Activated effector memory CD4-positive, alpha-beta T cell treated with anti-CD3 and anti-CD28 coated beads, Interleukin-2, amount 50 U/mL, for 16 hours (primary cell): ENCODE measurements at regions not wholly inside any gene's neighbourhood (a gene's known extent, or its start where the extent isn't known, plus 50 kb on each side); places are given as distances from the start of the nearest gene placed in this dataset.

Experiments used
- DNase-seq: peaks from one replicate; pipeline ENCODE4 v3.0.0-alpha.2; 2020

DNA sequence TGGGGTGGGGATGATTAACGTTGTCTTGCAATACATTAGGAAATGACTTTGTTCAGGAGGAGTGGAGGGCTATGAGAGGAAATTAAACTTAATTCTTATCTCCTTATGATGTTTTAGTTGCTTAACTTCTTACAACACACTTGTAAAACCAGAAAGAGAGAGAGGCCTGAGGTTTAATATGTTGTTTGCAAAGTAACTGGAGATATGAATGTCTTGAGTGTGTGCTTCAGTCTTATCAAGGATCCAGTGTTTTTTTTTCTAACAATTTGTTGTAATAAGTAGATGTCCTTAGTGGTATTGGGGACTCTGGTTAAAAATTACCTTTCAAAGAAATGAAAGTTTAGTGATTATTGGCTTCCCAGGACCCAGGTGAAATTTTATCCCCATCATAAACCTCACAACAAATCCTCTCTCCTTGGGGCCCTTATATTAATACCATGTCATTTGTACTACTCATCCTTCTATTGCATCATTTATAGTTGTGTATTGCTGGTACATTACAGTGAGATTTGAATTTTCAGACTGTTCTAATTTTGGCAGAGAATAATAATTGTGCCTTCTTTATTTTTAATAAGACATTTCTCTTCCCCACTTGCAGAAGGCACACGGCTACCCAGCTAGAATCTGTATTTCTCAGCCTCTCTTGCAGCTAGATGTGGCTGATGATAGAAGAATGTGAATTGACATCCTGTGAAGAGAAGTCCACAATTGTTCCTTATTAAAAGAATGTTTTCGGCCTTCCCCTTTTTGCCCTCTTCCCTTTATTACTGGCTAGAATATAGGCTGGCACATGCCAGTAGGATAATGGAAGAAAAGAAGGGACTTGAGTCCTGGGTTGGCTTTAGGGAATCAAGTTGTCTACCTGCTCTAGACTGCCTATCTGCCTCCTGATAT lies 91.9 kb upstream of the CXCR4 start:
- DNase-seq: no peak

DNA sequence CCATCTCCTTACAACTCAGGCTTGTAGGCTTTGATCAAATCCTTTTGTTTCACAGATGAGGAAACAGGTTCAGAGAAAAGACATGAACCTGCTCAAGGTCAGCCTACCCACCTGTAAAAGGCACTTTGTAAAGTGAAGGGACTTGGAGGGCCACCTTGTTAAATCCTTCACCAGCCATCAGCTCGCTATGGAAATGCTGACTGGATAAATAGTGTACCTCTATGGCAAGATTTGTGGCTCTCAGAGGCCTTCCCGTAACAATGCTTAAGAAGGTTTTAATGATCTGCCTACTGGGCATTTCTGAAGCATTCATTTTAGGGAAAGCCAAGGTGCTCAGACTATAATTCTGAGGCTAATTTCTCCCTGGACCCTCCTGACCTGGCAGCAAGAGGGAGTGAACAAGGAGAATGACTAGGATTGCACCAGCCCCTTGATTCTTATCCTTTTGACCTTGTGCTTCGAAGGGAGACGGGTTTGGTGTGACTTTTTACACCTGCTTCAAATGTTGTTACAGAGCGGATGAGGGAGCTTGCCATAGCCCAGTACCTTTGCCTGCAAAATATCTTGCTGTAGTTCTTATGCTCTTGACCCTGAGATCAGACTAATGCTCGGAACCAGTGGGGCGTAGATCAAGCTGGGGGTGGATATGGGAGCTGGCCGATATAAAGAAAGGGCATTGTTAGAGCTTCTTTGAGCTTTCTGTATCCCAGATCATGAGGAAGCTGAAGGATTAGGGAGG lies 90.9 kb upstream of the CXCR4 start:
- no peak for DNase-seq

DNA sequence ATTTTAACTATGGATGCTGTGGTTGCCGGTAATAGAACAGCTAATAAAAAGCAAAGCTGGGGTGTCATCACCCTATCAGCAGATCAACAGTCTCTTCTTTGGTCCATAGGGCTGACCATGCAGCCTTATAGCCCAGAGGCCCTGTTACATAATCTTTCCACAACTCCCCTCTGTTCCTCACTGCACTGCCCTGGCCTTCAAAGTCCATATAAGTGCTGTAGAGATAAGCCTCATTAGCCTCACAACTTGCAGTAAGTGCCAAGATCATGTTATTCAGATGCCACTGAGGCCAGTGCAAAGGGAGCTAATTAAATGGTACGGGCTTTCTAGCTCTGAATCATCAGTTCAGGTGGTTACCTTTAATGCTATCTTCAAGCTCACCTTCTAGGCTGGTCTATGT lies 89.7 kb upstream of the CXCR4 start:
- DNase-seq: no peak

DNA sequence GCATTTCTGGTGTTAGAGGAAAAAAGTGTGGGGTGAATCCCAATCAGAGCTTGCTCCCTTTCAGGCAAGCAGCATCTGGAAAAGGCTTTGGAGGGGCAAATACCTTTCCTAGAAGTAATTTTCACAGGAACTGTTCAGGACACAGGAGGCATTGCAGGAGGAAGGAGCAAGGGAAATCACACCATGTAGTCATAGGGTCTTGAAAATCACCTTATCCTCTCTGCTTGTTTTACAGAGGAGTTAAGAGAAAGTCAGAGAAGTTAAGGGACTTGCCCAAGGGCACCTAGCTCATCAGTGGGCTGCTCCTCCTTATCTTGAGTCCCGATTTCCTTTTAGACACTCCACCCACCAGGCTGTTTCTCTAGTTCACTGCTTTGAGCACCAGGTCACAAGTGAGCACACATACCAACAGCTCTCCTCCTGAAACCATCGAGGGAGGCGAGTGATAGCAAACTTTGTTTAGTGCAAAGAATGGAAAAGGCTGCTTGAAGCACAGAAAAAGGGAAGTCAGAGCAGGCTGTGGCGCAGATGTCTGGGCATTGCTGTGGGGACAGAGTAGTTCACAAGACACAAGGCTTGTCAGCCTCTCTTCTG lies 89.2 kb upstream of the CXCR4 start:
- no peak for DNase-seq

DNA sequence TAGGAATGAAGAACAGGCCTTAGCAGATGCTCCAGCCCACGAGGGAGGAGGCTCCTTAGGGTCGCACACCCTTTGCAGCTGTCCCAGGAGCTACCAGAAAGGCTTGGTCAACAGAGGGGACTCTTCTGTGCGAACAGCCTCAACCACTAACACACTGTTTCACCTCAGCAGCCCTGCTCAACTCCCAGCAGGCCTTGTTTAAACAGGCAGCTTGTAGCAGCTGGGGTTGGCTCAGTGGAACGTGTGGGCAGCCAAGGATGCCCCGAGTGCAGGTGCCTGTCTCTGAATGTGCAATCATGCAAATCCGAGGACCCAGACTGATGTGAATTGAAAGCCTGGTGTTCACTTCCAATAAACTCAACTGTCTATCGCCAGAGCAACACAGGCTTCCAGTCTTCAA lies 88.7 kb upstream of the CXCR4 start:
- DNase-seq: no peak

DNA sequence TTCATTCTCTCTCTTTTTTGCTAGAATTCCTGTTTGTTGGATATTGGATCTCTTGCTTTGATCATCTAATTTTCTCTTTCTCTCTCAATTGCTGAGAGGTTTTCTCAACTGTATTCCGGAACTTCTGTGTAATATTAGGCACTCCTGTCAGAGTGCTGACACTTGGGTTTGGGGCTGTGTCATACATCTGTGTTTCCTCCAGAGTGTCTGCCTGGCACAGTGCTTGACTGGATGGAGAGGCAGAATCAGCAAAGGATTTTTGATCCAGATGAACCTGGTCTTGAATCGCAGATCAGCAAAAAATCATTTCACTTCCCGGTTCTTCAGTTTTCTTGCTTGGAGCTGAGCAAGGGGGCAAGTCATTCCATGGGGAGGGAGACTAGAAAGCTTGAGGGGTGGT lies 87.7 kb upstream of the CXCR4 start:
- DNase-seq: no peak

DNA sequence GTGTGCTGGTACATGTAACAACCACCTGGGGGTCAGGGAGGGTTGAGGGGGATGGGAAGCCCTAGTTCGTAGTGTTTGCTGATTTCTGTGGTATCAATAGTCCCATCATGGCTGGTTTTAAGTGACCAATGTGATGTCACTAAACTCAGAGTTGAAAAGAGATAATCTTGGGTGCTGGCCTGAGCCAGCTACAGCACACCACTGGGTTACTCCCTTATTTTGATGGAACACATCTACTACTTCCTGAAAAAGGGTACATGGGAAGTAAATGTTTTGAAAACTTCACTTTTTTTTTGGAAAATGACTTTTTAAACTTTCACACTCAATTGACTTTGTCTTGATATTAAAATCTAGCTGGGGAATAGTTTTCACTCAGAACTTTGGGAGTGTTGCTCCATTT lies 87.0 kb upstream of the CXCR4 start:
- DNase-seq: no peak

DNA sequence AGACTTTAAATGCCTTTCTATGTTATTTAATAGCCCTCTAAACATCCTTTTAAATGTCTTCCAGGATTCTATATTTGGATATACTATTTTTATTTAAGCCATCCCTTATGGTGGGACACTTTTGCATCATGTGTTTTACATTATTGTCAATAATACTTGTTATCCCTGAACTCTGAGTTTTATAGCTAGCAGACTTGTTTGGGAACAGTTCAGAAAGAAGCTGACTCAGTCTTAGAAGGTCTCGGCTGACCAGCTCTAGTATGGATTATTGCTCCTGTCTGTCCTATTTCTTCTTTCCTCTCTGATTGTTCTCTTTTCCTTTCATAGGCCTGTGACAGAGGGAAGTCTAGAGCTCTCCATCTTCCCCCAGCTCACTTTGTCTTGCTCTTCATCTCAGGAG lies 77.3 kb upstream of the CXCR4 start:
- DNase-seq: no peak

DNA sequence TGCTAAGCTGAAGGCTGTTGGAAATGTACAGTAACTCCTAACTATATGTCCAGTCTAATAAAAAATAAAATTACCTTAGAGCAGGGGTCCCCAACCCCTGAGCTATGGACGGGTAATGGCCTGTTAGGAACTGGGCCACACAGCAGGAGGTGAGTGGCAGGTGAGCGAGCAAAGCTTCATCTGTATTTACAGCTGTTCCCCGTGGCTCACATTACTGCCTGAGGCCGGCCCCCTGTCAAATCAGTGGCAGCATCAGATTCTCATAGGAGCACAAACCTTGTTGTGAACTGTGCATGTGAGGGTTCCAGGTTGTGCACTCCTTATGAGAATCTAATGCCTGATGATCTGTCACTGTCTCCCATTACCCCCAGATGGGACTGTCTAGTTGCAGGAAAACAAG lies 73.1 kb upstream of the CXCR4 start:
- no peak for DNase-seq

DNA sequence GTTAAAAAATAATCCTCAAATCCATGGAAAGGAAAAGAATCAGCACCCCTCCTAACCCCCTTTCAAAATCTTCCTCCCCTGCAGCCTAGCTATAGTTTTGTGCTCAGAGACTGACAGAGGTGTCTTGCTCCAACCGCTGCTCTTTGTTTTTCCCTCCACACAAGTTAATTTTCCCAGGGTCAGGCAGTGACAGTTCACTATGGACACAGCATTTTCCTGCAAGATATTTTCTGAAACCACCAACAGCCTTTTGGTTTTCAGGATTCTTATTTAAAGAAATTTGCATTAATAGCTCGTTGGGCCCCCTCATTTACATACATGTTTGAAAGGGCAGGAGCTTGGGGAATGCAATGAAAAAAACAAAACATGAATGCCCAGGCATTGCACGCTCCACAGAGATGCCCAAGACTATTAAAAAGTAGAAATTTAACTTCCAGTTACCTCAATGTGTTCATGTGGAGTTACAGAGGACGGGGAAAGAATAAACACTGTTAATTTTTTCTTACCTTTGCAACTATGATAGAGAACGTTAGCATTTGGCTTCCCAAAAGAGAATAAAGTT lies 71.4 kb upstream of the CXCR4 start:
- no peak for DNase-seq

DNA sequence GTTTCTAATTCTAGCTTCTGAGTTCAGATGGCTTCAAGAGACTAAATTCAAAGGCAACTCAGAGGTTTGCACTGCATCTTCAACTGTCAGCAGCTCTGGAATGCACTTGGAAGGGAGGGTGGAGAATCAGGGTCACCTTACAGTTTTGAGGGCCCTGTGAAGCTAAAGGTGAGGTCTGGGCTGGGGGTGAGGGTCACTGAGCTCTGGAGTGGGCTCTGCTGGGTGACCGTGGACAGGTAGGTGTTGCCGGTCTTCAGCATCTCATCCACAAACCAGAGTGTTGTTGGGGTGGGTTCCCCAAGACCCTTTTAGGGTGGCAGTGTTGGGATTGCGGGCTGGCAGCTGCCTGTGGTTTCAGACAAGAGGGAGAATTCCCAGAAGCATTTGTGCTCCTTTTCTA lies 70.1 kb upstream of the CXCR4 start:
- no peak for DNase-seq

DNA sequence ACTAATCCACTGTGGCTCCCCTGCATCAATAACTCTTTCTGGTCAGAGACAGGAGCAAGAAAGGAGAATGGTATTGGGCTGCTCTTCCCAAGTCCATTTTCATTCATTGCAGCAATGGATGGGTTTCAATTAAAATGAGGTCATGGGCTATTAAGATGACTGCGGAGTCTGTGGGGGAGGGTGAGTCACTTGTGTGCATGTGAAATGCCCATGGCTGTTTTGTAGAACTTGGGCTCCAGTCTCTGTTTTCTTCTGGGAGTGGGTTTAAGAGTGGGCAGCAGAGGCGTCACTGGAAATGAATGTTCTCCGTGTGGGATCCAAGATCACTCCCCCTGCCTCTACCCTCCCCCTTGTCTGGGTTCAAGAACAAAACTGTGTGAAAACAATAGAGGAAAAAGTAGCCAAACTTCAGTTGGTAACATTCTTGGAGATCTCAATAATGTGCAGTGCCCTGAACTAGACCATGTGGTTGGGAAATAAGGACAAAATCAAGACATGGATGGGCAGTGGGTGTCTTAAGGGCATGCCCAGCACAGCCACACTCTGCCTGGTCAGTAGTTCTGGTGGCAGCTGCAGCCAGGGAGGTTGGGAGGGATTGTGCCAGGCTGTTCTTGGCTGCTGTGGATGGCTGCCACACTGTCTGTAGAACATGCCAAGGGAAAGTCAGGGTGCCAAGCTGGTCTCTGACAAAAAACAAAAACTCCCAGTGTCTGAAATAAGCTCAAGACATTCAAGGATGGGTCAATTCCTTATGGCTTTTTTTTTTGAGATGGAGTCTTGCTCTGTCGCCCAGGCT lies 68.2 kb upstream of the CXCR4 start:
- no peak for DNase-seq

DNA sequence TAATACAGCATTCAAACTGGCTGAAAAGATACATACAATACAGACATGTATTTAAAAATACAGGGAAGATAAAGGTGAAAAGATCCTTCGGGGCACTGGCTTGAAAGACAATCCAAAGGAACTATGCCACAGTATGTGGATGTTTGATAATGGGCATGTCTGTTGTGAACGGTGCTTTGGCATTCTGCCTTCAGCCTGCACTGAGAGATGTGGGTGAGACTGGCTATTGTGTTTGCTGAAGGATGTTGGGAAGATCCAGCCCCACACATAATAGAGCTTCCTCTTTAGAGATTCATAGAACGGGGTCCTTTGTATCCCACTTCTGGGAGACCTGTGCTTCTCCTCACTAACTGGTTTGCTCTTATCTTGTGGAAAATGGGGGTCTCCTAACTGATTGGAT lies 65.1 kb upstream of the CXCR4 start:
- no peak for DNase-seq

DNA sequence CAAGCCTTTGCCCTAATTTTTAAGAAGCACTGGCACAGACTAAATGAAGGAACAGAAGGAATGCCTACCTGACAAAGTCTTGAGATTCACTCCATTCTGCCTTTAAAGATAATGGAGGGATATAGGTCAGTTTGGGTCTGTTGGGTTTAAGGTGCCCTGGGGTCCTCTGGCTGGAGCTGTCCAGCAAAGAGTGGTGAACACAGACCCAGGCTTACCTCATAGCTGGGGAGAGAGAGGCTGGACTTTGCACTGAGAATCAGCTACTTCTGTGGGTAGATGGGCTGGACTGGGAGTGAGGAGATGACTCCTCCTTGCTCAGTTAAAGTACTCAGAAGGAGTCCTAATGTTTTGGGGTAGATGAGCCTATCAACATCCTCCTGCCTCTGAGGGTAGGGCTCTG lies 64.4 kb upstream of the CXCR4 start:
- DNase-seq: no peak

DNA sequence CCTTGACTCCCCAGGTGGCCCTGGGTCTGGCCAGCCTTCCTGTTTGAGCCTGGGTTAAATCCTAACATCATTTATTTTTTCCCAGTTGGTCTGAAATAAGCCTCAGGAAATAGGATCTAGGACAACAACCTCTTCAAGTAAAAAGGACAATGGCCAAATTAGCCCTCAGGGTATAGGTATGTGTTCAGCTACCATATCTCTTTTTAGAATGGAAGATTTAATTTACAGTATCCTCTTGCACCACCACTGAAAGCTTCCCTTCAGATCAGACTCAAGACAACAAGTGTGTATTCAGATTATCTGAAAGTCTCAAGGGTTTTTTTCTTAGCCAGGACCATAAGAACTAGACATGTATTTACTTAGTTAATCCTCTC lies 61.6 kb upstream of the CXCR4 start:
- DNase-seq: no peak

DNA sequence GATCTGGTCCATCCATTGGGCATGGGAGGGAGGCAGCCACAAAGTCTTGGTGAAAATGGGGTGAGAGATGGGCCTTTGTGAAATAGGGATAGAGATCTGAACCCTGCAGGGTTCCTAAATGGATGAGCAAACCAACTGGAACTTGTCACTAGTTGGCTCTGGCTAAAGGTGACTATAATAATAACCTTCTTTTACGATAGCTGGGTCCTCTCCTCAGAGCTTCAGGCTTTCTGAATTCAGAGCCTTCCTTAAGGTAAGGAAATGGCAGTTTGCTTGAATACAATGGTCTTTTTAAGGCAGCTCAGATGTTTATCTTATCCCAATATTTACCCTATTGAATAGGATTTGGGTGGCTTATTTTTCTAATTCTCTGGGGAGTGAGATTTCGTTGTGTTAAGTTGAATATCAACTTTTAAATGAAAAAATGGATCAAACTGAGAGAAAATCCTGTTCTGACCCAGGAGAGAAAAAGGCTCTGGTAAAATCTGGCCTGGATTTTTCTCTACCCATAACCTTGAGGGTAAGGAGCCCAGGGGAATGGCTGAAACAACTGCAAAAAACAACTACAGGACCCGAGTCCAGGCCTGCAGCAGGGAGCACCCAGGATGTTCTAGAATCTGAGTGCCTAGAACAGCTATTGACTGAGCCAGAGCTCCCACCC lies 61.1 kb upstream of the CXCR4 start:
- DNase-seq: no peak

DNA sequence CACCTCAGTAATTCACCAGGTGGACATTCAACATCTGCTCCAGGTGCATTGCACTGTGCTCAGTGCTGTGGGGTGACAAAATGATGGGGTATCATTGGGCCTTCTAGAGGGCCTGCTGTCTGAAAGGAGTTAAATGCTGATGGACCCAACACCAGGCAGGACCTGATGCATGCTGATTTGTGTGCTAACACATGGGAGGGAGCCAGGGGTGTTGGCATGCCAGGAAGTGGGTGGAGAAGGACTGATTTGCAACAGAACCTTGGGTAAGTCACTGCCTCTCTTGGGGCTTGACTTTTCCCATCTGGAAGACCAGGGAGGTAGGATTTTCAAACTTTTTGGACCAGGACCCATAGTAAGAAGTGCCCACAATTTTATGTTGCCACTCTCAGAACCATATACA lies 57.9 kb upstream of the CXCR4 start:
- no peak for DNase-seq

DNA sequence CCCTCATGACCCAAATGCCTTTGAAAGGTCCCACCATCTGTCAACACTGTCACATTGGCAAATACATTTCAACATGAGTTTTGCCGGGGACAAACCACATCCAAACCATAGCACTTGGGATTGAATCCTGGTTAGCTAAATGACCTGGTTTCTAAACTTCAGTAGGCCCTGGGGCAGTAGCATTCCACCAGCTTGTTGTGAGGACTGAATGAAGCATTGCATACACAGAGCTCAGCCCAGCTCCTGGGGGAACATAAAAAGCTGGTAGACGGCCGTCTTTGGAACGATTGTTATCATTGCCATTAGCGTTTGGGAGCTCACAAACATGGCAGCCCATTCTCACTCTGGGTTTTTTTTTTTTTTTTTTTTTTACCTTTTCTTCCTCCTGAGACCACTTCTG lies 57.5 kb upstream of the CXCR4 start:
- no peak for DNase-seq

DNA sequence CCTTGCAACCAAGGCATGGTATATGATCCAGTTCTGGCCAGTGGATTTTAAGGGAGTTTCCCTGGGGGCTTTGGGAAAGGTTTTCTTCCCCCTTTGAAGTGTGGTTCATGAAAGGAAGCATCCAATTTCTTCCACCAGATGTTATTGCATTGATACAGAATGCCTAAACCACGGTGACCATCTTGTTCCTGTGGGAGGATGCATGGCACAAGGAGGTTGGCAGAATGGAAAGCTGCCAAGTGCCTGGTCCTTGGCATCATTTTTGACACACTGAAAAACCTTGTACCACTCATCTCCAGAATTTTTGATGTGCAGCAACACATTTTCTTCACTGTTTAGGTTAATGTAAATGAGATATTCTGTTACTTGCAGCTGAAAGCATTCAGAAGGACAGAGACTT lies 55.2 kb upstream of the CXCR4 start:
- no peak for DNase-seq

DNA sequence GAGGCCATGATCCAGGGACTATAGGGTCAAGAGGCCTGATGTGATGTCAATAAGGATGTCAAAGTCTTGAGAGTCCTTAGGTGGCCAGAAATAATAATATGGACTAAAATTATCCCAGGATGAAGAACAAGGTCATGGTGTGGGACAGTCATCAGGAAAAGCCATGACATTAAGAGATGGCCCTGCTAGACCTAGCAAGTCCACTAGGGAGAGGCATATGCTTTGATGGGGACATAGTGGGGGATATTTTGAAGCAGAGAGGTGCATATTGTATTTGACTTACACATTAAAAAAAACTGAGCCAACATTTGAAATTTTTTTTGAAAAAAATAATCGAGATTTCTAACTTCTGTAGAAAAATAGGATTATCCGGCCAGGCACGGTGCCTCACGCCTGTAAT lies 53.3 kb upstream of the CXCR4 start:
- no peak for DNase-seq

DNA sequence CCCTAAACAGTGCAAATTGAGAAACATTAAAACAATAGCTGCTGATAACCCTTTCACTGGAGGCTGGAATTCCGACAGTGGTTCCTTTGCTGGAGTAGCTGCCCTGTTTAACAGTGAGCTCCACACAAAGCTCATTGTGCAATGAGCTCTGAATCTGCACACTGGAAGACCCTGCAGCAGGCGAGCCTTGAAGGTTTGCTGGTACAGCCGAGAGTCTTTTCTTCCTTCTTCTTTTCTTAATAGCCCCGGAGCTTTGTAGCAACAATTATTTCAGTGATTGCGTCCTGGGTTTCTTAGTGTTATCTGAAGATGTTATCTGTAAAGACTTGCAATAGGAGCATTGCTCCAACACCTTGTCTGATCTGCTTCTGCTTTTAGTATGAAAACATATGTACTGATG lies 50.8 kb upstream of the CXCR4 start:
- DNase-seq: no peak

DNA sequence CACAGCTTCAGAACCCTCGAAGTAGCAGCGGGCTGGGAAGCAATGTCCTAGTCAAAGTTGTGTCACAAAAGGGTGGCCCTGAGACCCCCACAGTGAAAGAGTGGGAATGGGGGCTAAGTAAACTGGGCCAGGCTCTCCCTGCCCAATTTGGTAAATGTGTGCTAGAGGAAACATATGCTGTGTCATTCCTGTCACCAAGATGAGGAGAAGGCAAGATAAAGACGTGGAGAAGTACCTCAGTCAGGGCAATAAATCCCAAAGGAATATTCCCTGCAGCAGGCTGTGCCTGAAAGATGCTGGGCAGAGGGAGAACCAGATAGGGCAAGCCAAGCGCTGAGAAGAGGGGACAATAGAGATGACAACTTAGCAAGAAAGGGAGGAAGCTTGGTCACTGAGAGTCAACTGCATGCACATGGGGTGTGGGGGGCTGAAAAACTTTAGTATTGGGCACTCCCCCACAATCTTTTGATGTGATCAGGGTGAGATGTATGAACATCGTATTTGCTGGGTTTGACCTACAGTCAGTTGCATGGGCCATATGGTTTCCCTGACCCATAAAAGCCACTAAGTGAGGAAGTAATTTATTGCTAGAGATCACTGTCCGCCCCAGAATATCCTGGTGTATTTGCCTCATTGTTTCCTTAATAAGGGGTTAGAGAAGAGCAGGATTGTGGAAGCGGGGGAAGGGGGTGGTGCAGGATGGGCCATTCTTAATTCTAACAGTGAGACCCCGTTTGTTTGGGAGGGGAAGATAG lies 49.9 kb upstream of the CXCR4 start:
- DNase-seq: no peak
